ENCODE measurements at regions not wholly inside any gene's neighbourhood (a gene's known extent, or its start where the extent isn't known, plus 50 kb on each side); places are given as distances from the start of the nearest gene placed in this dataset.

DNA sequence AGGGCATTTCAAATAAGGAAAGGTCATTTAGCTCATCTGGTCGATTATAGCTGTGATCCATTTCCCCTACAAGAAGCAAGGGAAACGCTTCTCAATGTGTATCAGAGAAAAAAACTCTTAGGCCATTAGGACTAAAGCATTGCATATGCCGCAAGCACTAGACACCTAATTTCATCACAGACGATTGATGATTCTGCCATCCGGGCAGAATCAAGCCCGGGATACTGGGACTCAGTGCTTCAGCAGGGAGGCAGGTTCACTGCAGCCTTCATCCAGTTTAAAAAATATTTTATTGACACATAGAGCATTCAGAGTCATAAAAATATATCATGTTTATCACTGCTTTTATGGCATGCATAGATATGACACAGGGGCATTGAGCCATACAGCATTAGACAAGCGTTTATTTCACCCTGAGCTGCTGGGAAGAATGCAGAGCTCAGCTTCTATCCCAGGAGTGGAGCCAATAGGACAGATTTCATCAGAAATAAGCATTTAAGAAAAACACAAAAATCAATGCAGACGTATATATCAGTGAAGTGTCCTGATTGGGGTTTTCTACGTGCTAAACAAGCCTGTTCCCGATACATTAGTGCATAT lies 806.9 kb downstream of the GALC start:
- H3K9me3 ChIP-seq (replicated peaks; ENCODE audit: control insufficient read depth, insufficient read depth, low read length), result no peaks in the 10 kb centered on the region
- H3K79me2 ChIP-seq (ENCODE audit: control insufficient read depth, insufficient read depth, low read length), result no peaks in the 10 kb centered on the region
- no peak overlapping the region for H3K4me2 ChIP-seq (ENCODE audit: control insufficient read depth, insufficient read depth)
- no peak overlapping the region for H3K4me3 ChIP-seq
- ChIA-PET SMC1A (ENCODE audit: uncharacterized antibody, unreplicated experiment) (no interaction called here), POLR2A (no interaction called here), CTCF (interaction anchor here (0.8 kb wide), 1 partner anchor 430 kb away, joined by 3 read pairs; no protein-coding TSS in a partner anchor), RAD21 (ENCODE audit: unreplicated experiment) (no interaction called here)
- no peak overlapping the region for H3K9ac ChIP-seq (ENCODE audit: control insufficient read depth, insufficient read depth, low read length)
- no peaks in the 10 kb centered on the region for H4K20me1 ChIP-seq (ENCODE audit: control insufficient read depth, insufficient read depth)
- no peaks in the 10 kb centered on the region for H3K36me3 ChIP-seq (ENCODE audit: control insufficient read depth in 2 of 2, insufficient read depth in 2 of 2, low read length in 1 of 2)
- H3K27me3 ChIP-seq (replicated peaks in 1 of 2; ENCODE audit: control insufficient read depth in 2 of 2, insufficient read depth in 2 of 2, low read length in 1 of 2), result no peaks in the 10 kb centered on the region
- H2AFZ ChIP-seq (ENCODE audit: control insufficient read depth, low read depth, low read length), result no peak overlapping the region
- DNase-seq (ENCODE audit: low read depth, low spot score) (no peak), ATAC-seq (no peak), FAIRE-seq (no peak)
- WGBS (ENCODE audit: insufficient coverage, insufficient replicate concordance, low lambda C conversion rate, missing lambda C conversion rate), result 11% methylated on average over 10 of the region's 10 CpGs
- H3K4me1 ChIP-seq (ENCODE audit: control insufficient read depth, insufficient read depth, low read length), result no peaks in the 10 kb centered on the region
- in situ Hi-C loops (cut with MboI) (no loop called here), intact Hi-C loops (cut with micrococcal nuclease; ENCODE audit: unreplicated experiment) (no loop called here)
- no TSS peak for BruUV-seq (replicated peaks)
- H3K27ac ChIP-seq (ENCODE audit: control insufficient read depth, insufficient read depth), result no peak overlapping the region
- TF ChIP-seq, protein P1, sequence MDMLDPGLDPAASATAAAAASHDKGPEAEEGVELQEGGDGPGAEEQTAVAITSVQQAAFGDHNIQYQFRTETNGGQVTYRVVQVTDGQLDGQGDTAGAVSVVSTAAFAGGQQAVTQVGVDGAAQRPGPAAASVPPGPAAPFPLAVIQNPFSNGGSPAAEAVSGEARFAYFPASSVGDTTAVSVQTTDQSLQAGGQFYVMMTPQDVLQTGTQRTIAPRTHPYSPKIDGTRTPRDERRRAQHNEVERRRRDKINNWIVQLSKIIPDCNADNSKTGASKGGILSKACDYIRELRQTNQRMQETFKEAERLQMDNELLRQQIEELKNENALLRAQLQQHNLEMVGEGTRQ (IDR thresholded peaks at IDR 0.05; ENCODE audit: borderline replicate concordance, low read depth, low read length), result no peak
- TF ChIP-seq MEF2A (IDR thresholded peaks at IDR 0.05; ENCODE audit: insufficient read depth, low read depth, low read length), result no peak
- no peak for TF ChIP-seq CHD1 (IDR thresholded peaks at IDR 0.05; ENCODE audit: low read depth, low read length)
- TF ChIP-seq, protein P2, sequence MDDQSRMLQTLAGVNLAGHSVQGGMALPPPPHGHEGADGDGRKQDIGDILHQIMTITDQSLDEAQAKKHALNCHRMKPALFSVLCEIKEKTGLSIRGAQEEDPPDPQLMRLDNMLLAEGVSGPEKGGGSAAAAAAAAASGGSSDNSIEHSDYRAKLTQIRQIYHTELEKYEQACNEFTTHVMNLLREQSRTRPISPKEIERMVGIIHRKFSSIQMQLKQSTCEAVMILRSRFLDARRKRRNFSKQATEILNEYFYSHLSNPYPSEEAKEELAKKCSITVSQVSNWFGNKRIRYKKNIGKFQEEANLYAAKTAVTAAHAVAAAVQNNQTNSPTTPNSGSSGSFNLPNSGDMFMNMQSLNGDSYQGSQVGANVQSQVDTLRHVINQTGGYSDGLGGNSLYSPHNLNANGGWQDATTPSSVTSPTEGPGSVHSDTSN (IDR thresholded peaks at IDR 0.05; ENCODE audit: insufficient replicate concordance, low read depth, low read length), result no peak
- TF ChIP-seq, protein P3, sequence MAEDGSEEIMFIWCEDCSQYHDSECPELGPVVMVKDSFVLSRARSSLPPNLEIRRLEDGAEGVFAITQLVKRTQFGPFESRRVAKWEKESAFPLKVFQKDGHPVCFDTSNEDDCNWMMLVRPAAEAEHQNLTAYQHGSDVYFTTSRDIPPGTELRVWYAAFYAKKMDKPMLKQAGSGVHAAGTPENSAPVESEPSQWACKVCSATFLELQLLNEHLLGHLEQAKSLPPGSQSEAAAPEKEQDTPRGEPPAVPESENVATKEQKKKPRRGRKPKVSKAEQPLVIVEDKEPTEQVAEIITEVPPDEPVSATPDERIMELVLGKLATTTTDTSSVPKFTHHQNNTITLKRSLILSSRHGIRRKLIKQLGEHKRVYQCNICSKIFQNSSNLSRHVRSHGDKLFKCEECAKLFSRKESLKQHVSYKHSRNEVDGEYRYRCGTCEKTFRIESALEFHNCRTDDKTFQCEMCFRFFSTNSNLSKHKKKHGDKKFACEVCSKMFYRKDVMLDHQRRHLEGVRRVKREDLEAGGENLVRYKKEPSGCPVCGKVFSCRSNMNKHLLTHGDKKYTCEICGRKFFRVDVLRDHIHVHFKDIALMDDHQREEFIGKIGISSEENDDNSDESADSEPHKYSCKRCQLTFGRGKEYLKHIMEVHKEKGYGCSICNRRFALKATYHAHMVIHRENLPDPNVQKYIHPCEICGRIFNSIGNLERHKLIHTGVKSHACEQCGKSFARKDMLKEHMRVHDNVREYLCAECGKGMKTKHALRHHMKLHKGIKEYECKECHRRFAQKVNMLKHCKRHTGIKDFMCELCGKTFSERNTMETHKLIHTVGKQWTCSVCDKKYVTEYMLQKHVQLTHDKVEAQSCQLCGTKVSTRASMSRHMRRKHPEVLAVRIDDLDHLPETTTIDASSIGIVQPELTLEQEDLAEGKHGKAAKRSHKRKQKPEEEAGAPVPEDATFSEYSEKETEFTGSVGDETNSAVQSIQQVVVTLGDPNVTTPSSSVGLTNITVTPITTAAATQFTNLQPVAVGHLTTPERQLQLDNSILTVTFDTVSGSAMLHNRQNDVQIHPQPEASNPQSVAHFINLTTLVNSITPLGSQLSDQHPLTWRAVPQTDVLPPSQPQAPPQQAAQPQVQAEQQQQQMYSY (CRISPR knock-in tag; IDR thresholded peaks at IDR 0.05), result no peak
- no peak for TF ChIP-seq NR2F1 (conservative IDR thresholded peaks at IDR 0.05)
- no peak for TF ChIP-seq SPI1 (IDR thresholded peaks at IDR 0.05; ENCODE audit: borderline replicate concordance, insufficient read depth, low read depth, low read length)
- TF ChIP-seq CHD4 (IDR thresholded peaks at IDR 0.05), result no peak
- no peak for TF ChIP-seq STAT1 (conservative IDR thresholded peaks at IDR 0.05)
- no peak for TF ChIP-seq TARDBP (IDR thresholded peaks at IDR 0.05; ENCODE audit: borderline replicate concordance)
- no peak for TF ChIP-seq ETV6 (conservative IDR thresholded peaks at IDR 0.05 in 1 of 2, IDR thresholded peaks at IDR 0.05 in 1 of 2; ENCODE audit: borderline replicate concordance in 1 of 2, low read depth in 1 of 2)
